Activated CD8-positive, alpha-beta memory T cell treated with anti-CD3 and anti-CD28 coated beads for 48 hours (primary cell): ENCODE measurements at regions not wholly inside any gene's neighbourhood (a gene's known extent, or its start where the extent isn't known, plus 50 kb on each side); places are given as distances from the start of the nearest gene placed in this dataset.
"Not testable (repeated sequence)": the region's sequence is repeated elsewhere in the genome, so short reads cannot be mapped to it uniquely, and the experiment has no call there.

Experiments
- DNase-seq, 3 experiments: peaks; one replicate each; pipeline ENCODE4 v3.0.0-alpha.2; 2020; ENCODE audit warnings: low read depth in 2 of 3, low spot score in 2 of 3

DNA sequence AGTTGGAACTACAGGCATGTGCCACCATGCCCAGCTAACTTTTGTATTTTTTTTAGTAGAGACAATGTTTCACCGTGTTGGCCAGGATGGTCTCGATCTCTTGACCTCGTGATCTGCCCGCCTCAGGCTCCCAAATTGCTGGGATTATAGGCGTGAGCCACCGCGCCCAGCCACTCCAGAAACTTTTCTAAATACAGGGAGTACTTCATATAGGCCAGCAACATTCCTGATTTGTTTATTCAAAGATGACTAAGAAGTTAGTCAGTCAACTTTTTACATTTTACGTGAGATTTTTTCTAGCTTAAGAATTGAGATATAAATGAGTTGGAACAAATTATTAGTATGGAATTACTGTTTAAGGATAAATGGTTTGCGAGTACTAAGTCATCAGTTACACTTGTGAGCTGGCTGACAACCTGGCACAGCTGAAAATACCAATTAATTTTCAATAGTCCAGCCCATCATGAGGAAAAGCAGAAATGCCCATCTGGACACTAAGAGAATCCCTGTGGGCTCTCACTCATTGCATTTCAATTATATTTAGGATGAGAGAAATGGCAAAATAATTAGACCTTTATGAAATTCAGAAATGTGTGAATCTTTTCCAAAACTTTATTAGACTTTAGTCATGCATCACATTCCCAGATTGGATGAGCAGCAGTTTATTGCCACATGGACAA lies 430.8 kb upstream of the SPATA31A3 start:
- not testable (repeated sequence) for DNase-seq

- DNase-seq, result not testable (repeated sequence)
These were observed 426.2 kb upstream of the SPATA31A3 start for GRCh38 chr9:67418496-67419079.

- DNase-seq, result not testable (repeated sequence)
These were observed 425.1 kb upstream of the SPATA31A3 start for GRCh38 chr9:67417341-67417983.

DNA sequence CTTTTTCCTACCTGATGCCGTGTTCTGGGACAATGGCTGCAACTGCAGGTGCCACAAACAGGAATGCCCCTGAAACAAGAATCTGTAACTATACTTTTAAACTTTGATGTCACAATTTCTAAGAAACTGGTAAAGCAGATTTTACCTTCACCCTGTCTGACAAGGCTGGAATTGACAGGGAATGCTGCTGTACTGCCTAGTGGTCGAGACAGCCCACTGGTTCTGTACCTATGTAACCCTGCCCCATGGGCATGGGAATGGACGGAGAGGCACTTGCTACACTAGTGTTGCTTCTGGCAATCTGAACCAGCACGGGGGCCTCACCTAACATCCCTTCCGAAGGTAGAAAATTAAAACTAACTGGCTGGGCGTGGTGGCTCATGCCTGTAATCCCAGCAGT lies 424.3 kb upstream of the SPATA31A3 start:
- not testable (repeated sequence) for DNase-seq

GRCh38 chr9:67410606-67411220 lies 418.4 kb upstream of the SPATA31A3 start:
- not testable (repeated sequence) for DNase-seq

DNA sequence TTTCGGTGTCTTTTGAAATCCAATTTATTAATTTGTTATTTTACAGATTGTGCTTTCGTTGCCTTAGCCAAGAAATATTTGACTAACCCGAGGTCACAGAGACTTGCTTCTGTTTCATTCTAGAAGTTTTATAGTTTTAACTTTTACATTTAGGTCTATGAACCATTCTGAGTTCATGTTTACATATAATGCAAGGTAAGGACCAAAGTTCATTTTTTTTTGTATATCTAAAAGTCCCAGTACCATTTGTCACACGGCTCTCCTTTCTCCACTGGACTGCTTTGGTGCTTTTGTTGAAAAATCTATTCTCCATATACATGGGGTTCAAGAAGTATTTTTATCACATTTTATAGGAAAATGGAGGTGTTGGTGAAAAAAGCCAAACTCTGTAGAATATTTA lies 411.4 kb upstream of the SPATA31A3 start:
- DNase-seq, result not testable (repeated sequence)

- DNase-seq, result not testable (repeated sequence)
These were observed 405.4 kb upstream of the SPATA31A3 start for GRCh38 chr9:67397731-67398130.

- not testable (repeated sequence) for DNase-seq
These were observed 402.4 kb upstream of the SPATA31A3 start for GRCh38 chr9:67394782-67395181.

GRCh38 chr9:67394038-67394437 lies 401.7 kb upstream of the SPATA31A3 start:
- DNase-seq, result not testable (repeated sequence)

- DNase-seq, result not testable (repeated sequence)
These were observed 377.3 kb upstream of the SPATA31A3 start for GRCh38 chr9:67369664-67370063.

- DNase-seq, result not testable (repeated sequence)
These were observed 370.0 kb upstream of the SPATA31A3 start for GRCh38 chr9:67362325-67362724.

- not testable (repeated sequence) for DNase-seq
These were observed 361.6 kb upstream of the SPATA31A3 start for GRCh38 chr9:67353961-67354360.

DNA sequence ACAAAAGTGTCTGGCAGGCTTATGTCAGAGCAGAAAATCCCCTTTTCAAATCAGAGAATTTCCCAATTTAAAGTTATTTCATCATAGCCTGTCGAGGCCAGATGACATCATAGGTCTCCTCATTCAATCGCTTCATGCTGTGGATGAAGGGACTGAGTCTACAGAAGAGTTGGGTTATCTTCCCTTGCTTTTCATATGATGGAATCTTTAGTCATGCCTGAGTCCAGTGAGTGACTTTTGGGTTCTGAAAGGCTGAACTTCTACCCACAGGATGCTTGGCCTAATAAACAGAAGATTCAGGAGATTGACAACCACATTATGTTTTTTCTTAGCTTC lies 357.0 kb upstream of the SPATA31A3 start:
- not testable (repeated sequence) for DNase-seq

- not testable (repeated sequence) for DNase-seq
These were observed 356.4 kb upstream of the SPATA31A3 start for GRCh38 chr9:67348562-67349423.

- DNase-seq, result not testable (repeated sequence)
These were observed 355.7 kb upstream of the SPATA31A3 start for GRCh38 chr9:67348094-67348493.

DNA sequence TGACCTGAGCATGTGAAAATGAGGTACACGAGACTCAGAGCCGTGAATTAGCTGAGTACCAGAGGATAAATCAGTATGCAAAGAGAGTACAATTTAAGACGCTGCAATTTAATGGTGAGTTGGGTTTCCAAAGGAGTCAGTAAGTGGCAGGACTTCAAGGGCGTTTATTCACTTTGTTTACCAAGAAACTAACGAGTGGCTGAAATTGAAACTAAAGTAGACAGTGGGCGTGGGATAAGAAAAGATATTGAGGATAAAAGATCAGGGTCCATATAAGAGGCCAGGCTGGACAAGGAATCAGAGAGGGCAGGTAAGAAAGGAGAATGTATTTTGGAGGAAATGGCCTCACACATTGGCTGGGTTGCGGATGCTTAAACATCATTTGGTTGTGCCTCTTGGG lies 346.9 kb upstream of the SPATA31A3 start:
- DNase-seq, result not testable (repeated sequence)

- DNase-seq, result not testable (repeated sequence)
These were observed 345.9 kb upstream of the SPATA31A3 start for GRCh38 chr9:67338201-67338600.

GRCh38 chr9:67334727-67335572 lies 342.6 kb upstream of the SPATA31A3 start:
- DNase-seq, result not testable (repeated sequence)

DNA sequence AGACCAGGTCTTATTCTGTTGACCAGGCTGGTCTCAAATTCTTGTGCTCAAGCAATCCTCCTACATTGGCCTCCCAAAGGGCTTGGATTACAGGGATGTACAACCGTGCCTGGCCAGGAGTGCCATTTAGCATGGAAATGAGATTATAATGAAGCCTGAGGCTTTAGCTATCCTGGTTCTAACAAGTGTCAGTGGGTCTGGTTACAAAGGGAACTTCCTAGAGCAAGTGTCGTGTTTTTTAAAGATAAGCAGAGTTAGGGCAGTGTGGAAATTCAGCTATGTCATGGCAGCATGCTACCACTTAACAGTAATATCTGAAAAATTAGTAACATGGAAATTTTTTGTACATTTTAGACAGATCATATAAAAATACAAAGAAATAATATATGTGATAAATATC lies 339.3 kb upstream of the SPATA31A3 start:
- DNase-seq, result not testable (repeated sequence)

GRCh38 chr9:67313409-67313808 lies 321.1 kb upstream of the SPATA31A3 start:
- not testable (repeated sequence) for DNase-seq
